ENCODE measurements at regions not wholly inside any gene's neighbourhood (a gene's known extent, or its start where the extent isn't known, plus 50 kb on each side); places are given as distances from the start of the nearest gene placed in this dataset.

- no peaks in the 10 kb centered on the region for H3K27me3 Mint-ChIP-seq (ENCODE audit: low read depth)
- ATAC-seq, result no peak
- no peaks in the 10 kb centered on the region for H3K9me3 Mint-ChIP-seq (ENCODE audit: insufficient read depth)
These were observed 102.6 kb downstream of the LHFPL1 start for GRCh38 chrX:112577146-112577545.

GRCh38 chrX:112571388-112571787 is 108.3 kb downstream of the LHFPL1 start:
- Mint-ChIP-seq H3K4me1 (ENCODE audit: low read depth) (no peaks in the 10 kb centered on the region), H3K27ac (no peak overlapping the region), H3K4me3 (no peak overlapping the region), H3K36me3 (ENCODE audit: low read depth) (no peaks in the 10 kb centered on the region), H3K27me3 (ENCODE audit: low read depth) (no peaks in the 10 kb centered on the region), H3K9me3 (ENCODE audit: insufficient read depth) (no peaks in the 10 kb centered on the region)
- POLR2A ChIA-PET, result no interaction called here
- CTCF ChIA-PET, result no interaction called here
- ATAC-seq, result no peak
- no peak for DNase-seq

More at GRCh38 chrX:112577146-112577545, 102.6 kb downstream of the LHFPL1 start:
- Mint-ChIP-seq H3K4me1 (ENCODE audit: low read depth) (no peaks in the 10 kb centered on the region), H3K36me3 (ENCODE audit: low read depth) (no peaks in the 10 kb centered on the region), H3K4me3 (no peak overlapping the region), H3K27ac (no peak overlapping the region)
- CTCF ChIA-PET, result no interaction called here
- POLR2A ChIA-PET, result no interaction called here
- no peak for DNase-seq

DNA sequence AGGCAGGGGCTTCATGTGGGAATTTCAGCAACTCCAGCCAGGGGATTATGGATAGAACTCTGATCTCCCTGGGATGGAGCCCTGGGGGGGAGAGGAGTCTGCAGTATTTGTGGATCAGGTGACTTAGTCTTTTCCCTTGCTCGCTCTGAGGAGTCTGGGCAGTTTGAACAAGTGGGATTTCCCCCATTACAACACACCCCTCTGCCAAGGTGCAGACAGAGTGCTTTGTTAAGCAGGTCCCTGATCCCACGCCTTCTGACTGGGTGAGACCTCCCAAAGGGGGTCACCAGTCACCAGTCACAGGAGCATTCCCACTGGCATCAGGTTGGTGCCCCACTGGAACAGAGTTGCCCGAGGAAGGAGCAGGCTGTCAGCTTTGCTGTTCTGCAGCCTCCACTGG is 123.9 kb downstream of the LHFPL1 start:
- ChIA-PET POLR2A (no interaction called here), CTCF (no interaction called here)
- H3K27me3 Mint-ChIP-seq (ENCODE audit: low read depth), result no peaks in the 10 kb centered on the region
- no peak overlapping the region for H3K27ac Mint-ChIP-seq
- DNase-seq (no peak), ATAC-seq (no peak)
- no peak overlapping the region for H3K4me3 Mint-ChIP-seq
- no peaks in the 10 kb centered on the region for H3K36me3 Mint-ChIP-seq (ENCODE audit: low read depth)
- no peaks in the 10 kb centered on the region for H3K4me1 Mint-ChIP-seq (ENCODE audit: low read depth)
- no peaks in the 10 kb centered on the region for H3K9me3 Mint-ChIP-seq (ENCODE audit: insufficient read depth)

DNA sequence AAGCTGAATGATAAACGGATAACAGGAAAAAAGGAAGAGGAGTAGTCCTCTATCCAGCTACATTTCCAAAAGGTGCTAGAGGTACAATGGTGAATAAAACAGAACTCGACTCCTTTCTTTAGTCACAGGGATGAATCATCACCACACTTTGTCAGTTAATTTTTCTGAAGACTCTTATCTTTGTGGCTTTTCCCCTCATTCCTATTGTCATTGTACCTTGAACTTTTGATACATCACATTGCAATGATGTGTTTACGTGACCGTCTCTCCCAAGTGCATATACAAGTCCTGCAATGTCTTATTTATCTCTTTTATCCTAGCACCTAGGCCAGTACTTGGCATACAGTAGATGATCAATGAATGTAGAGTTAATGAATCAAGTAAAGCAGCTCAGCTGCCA is 134.7 kb downstream of the LHFPL1 start:
- DNase-seq (no peak), ATAC-seq (no peak)
- Mint-ChIP-seq H3K4me3 (no peak overlapping the region), H3K4me1 (ENCODE audit: low read depth) (no peaks in the 10 kb centered on the region), H3K9me3 (ENCODE audit: insufficient read depth) (no peaks in the 10 kb centered on the region), H3K27me3 (ENCODE audit: low read depth) (no peaks in the 10 kb centered on the region), H3K36me3 (ENCODE audit: low read depth) (no peaks in the 10 kb centered on the region), H3K27ac (no peak overlapping the region)
- ChIA-PET CTCF (no interaction called here), POLR2A (no interaction called here)

DNA sequence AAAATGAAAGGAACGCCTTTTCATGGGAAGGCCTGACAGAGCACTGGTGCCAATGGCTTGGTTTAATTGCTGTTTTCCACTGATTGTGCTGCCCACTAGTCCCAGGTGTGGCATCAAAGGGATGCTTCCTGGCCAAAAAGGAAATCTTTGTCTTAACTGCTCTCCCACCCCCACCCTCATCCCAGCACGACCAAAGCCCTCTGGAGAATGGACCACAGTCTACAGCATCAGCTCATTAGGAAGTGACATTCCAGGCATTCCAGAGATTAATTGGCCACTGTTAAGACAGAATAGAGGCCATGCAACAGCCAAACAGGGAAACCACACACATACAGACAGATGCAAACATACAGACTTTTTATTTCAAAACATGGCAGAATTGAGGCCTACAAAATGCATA is 143.2 kb downstream of the LHFPL1 start:
- ChIA-PET CTCF (no interaction called here), POLR2A (no interaction called here)
- H3K9me3 Mint-ChIP-seq (ENCODE audit: insufficient read depth), result no peaks in the 10 kb centered on the region
- DNase-seq, result no peak
- no peak overlapping the region for H3K27ac Mint-ChIP-seq
- ATAC-seq, result no peak
- no peaks in the 10 kb centered on the region for H3K36me3 Mint-ChIP-seq (ENCODE audit: low read depth)
- H3K4me3 Mint-ChIP-seq, result no peak overlapping the region
- H3K4me1 Mint-ChIP-seq (ENCODE audit: low read depth), result no peaks in the 10 kb centered on the region
- H3K27me3 Mint-ChIP-seq (ENCODE audit: low read depth), result no peaks in the 10 kb centered on the region

DNA sequence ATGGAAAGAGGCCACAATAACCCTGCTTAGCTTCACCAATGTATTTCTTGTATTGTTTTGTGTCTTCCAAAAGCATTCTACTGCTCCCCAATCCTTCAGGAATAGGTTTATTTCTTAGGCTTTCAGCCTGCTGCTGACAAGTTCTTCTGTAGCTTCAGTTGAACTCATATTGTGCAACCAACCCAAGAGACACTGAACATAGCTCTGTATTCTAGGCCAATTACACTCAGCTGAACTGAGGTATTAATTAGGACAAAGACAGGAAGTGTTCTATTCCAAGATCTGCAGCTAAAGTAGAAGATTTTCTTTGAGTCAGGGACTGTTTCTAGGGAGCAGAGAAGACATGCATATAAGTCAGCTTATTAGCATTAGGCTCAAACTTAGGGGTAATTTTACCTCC is 151.8 kb downstream of the LHFPL1 start:
- ChIA-PET CTCF (no interaction called here), POLR2A (no interaction called here)
- Mint-ChIP-seq H3K4me3 (no peak overlapping the region), H3K4me1 (ENCODE audit: low read depth) (no peaks in the 10 kb centered on the region), H3K27ac (no peak overlapping the region), H3K9me3 (ENCODE audit: insufficient read depth) (no peaks in the 10 kb centered on the region), H3K36me3 (ENCODE audit: low read depth) (no peaks in the 10 kb centered on the region), H3K27me3 (ENCODE audit: low read depth) (no peaks in the 10 kb centered on the region)
- DNase-seq (no peak), ATAC-seq (no peak)

- CTCF ChIA-PET, result no interaction called here
- H3K4me3 Mint-ChIP-seq, result no peak overlapping the region
- no peak for ATAC-seq
These were observed 158.1 kb downstream of the LHFPL1 start for GRCh38 chrX:112521676-112522075.

GRCh38 chrX:112520124-112520523 is 159.6 kb downstream of the LHFPL1 start:
- CTCF ChIA-PET, result no interaction called here
- no peaks in the 10 kb centered on the region for H3K4me1 Mint-ChIP-seq (ENCODE audit: low read depth)
- no peak overlapping the region for H3K4me3 Mint-ChIP-seq
- DNase-seq (no peak), ATAC-seq (no peak)
- no peaks in the 10 kb centered on the region for H3K27me3 Mint-ChIP-seq (ENCODE audit: low read depth)
- H3K36me3 Mint-ChIP-seq (ENCODE audit: low read depth), result no peaks in the 10 kb centered on the region
- H3K27ac Mint-ChIP-seq, result no peak overlapping the region
- H3K9me3 Mint-ChIP-seq (ENCODE audit: insufficient read depth), result no peaks in the 10 kb centered on the region
- POLR2A ChIA-PET, result no interaction called here

More at GRCh38 chrX:112521676-112522075, 158.1 kb downstream of the LHFPL1 start:
- Mint-ChIP-seq H3K27me3 (ENCODE audit: low read depth) (no peaks in the 10 kb centered on the region), H3K9me3 (ENCODE audit: insufficient read depth) (no peaks in the 10 kb centered on the region), H3K27ac (no peak overlapping the region), H3K36me3 (ENCODE audit: low read depth) (no peaks in the 10 kb centered on the region), H3K4me1 (ENCODE audit: low read depth) (no peaks in the 10 kb centered on the region)
- DNase-seq, result no peak
- POLR2A ChIA-PET, result no interaction called here

DNA sequence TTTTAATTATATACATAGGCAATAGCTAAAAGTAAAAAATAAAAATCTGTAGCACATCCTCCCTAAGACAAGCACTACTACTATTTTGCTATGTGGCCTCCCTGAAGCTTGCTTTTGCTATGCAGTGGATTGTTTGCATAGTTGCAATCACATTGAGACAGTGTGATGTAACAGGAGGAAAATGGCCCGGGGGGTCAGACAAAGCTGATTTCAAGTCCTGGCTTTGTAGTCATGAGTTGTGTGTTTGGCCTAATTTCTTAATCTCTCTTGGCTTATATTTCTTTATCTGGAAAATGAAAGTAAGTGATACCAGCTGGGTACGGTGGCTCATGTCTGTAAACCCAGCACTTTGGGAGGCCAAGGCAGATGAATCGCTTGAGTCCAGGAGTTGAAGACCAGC is 166.6 kb downstream of the LHFPL1 start:
- H3K9me3 Mint-ChIP-seq (ENCODE audit: insufficient read depth), result no peaks in the 10 kb centered on the region
- ChIA-PET POLR2A (no interaction called here), CTCF (no interaction called here)
- H3K27ac Mint-ChIP-seq, result no peak overlapping the region
- ATAC-seq (no peak), DNase-seq (no peak)
- H3K4me1 Mint-ChIP-seq (ENCODE audit: low read depth), result no peaks in the 10 kb centered on the region
- no peaks in the 10 kb centered on the region for H3K27me3 Mint-ChIP-seq (ENCODE audit: low read depth)
- no peak overlapping the region for H3K4me3 Mint-ChIP-seq
- H3K36me3 Mint-ChIP-seq (ENCODE audit: low read depth), result no peaks in the 10 kb centered on the region

DNA sequence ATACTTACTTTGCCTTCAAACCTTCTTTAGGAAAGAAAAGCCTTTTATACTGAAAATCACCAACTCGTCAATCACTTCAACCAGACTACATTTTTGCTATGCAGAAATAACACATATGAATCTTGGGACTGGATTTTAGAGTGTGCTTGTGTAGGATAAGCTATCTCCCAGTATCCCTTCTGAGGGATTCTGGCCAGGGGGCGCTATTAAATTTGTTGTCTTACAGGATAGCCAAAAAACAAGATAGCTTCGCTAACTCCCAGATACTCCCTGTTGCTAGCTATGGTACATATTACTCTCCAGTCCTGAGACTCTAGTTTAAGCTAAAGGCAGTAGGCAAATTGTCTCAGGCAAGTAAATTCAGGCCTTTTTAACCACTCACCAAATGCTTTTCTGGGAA is 167.2 kb downstream of the LHFPL1 start:
- Mint-ChIP-seq H3K27me3 (ENCODE audit: low read depth) (no peaks in the 10 kb centered on the region), H3K4me3 (no peak overlapping the region), H3K27ac (no peak overlapping the region), H3K4me1 (ENCODE audit: low read depth) (no peaks in the 10 kb centered on the region), H3K9me3 (ENCODE audit: insufficient read depth) (no peaks in the 10 kb centered on the region), H3K36me3 (ENCODE audit: low read depth) (no peaks in the 10 kb centered on the region)
- CTCF ChIA-PET, result no interaction called here
- ATAC-seq, result no peak
- DNase-seq, result no peak
- POLR2A ChIA-PET, result no interaction called here

GRCh38 chrX:112510629-112511028 is 169.1 kb downstream of the LHFPL1 start:
- ATAC-seq (no peak), DNase-seq (no peak)
- Mint-ChIP-seq H3K4me1 (ENCODE audit: low read depth) (no peaks in the 10 kb centered on the region), H3K9me3 (ENCODE audit: insufficient read depth) (no peaks in the 10 kb centered on the region), H3K36me3 (ENCODE audit: low read depth) (no peaks in the 10 kb centered on the region), H3K4me3 (no peak overlapping the region), H3K27me3 (ENCODE audit: low read depth) (no peaks in the 10 kb centered on the region), H3K27ac (no peak overlapping the region)
- ChIA-PET POLR2A (no interaction called here), CTCF (no interaction called here)

DNA sequence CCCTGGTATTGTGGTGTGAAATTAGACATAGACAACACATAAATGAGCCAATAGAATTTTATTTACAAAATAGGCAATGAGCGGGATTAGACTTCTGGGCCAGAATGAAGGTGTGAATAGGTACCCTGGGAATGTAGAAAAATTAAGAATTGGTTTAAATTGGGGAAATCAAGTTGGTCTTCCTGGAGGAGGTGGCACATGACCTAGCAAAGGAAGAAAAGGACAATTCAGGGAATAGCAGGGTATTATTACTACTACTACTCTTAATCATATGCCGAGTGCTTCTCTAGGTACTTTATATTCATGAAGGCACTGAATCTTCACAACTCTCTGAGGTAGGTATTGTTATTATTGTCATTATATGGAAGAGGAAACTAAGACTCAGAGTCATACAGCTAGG is 202.1 kb downstream of the LHFPL1 start:
- H3K9me3 Mint-ChIP-seq (ENCODE audit: insufficient read depth), result no peaks in the 10 kb centered on the region
- DNase-seq (no peak), ATAC-seq (no peak)
- ChIA-PET POLR2A (no interaction called here), CTCF (no interaction called here)
- no peak overlapping the region for H3K27ac Mint-ChIP-seq
- H3K27me3 Mint-ChIP-seq (ENCODE audit: low read depth), result no peaks in the 10 kb centered on the region
- H3K4me1 Mint-ChIP-seq (ENCODE audit: low read depth), result no peaks in the 10 kb centered on the region
- no peaks in the 10 kb centered on the region for H3K36me3 Mint-ChIP-seq (ENCODE audit: low read depth)
- H3K4me3 Mint-ChIP-seq, result no peak overlapping the region

- Mint-ChIP-seq H3K36me3 (ENCODE audit: low read depth) (no peaks in the 10 kb centered on the region), H3K27ac (no peak overlapping the region), H3K27me3 (ENCODE audit: low read depth) (no peaks in the 10 kb centered on the region), H3K9me3 (ENCODE audit: insufficient read depth) (no peaks in the 10 kb centered on the region), H3K4me1 (ENCODE audit: low read depth) (no peaks in the 10 kb centered on the region), H3K4me3 (no peak overlapping the region)
- DNase-seq, result no peak
- ChIA-PET CTCF (no interaction called here), POLR2A (no interaction called here)
- no peak for ATAC-seq
These were observed 206.1 kb downstream of the LHFPL1 start for GRCh38 chrX:112473654-112474053.

DNA sequence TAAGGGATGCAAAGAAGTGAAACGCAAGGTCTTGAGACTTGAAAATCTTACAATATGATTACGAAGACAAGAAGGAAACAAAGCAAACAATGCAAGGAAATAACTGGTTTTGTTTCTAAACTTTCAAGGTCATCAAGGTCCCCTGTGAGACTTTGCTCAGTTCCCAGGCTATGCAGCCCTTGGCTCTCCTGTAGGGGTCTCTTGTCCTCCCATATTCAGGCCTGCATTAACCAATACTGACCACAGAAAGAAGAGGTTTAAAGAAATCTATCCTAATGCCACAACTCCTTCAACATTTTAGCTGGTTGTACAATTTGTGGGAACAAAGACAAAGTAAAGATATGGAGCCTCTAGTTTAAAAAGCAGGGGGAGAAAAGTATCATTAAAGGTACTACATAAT is 209.2 kb downstream of the LHFPL1 start:
- no peak for DNase-seq
- H3K36me3 Mint-ChIP-seq (ENCODE audit: low read depth), result no peaks in the 10 kb centered on the region
- no peak overlapping the region for H3K27ac Mint-ChIP-seq
- no peaks in the 10 kb centered on the region for H3K27me3 Mint-ChIP-seq (ENCODE audit: low read depth)
- H3K9me3 Mint-ChIP-seq (ENCODE audit: insufficient read depth), result no peaks in the 10 kb centered on the region
- ChIA-PET CTCF (no interaction called here), POLR2A (no interaction called here)
- no peak overlapping the region for H3K4me3 Mint-ChIP-seq
- H3K4me1 Mint-ChIP-seq (ENCODE audit: low read depth), result no peaks in the 10 kb centered on the region
- no peak for ATAC-seq

All from activated CD8-positive, alpha-beta T cell treated with anti-CD3 and anti-CD28 coated beads, Interleukin-2, amount 10 ng/mL, durations not matched to agents 7 days and 5 days (primary cell).